NCI-H82 treated with DMSO at 0.1 percent for 48 hours (cell line): ENCODE measurements at regions not wholly inside any gene's neighbourhood (a gene's known extent, or its start where the extent isn't known, plus 50 kb on each side); places are given as distances from the start of the nearest gene placed in this dataset.

Source experiments
- DNase-seq: peaks from one replicate; lab custom pipeline; 2025; ENCODE audit not compliant: unreplicated experiment; lab: John Stamatoyannopoulos, UW

DNA sequence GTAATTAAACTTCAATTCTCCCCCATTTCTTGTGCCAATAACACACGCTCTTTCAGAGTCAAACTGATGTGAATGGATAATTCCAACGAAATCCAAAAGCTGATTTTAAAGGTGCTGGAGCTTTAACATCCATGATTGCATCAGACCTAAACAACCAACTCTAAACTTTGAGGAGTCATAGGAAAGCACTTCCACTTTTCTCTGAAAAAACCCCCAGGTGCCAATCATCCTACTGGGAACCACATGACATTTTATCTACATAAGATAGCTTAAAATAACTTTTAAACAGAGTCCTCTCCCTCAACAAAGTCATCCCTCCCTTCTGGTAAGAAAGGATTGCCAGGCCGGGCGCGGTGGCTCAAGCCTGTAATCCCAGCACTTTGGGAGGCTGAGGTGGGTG is 167.7 kb upstream of the PDE10A start:
- DNase-seq, result no peak

DNA sequence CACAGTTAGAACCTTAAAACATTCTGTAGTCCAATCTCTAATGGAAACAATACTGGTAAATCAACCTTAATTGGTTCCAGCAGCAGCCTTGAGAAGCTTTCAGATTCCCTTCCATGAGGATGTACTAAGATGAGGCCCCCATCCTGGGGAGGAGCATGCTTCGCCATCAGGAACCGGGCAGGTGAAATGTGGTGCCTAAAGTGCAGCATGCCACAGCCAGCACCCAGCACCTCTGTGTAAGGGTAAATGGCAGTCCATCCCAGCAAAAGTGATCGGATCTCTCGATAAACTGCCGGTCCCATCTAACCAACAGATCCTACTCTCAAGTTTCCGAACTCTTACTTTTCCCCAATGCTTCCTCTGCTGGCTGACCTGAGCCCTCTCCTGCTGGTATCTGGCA is 166.3 kb upstream of the PDE10A start:
- DNase-seq, result no peak

DNA sequence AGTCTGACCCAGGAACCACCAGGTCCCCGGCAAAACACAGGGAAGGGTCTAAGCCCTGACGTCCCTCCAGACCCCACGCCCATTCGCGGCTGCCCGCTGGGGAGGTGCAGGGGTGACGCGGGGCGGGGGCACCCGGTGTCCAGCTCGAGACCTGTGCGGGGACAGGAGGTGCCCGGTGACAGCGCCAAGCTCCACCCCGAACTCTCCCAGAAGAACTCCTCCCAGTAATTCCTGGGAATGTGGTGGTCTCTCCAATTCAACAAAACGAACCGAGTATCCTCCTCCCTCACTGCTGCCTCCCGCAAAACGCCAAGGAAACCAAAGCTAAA is 164.1 kb upstream of the PDE10A start:
- DNase-seq, result no peak

DNA sequence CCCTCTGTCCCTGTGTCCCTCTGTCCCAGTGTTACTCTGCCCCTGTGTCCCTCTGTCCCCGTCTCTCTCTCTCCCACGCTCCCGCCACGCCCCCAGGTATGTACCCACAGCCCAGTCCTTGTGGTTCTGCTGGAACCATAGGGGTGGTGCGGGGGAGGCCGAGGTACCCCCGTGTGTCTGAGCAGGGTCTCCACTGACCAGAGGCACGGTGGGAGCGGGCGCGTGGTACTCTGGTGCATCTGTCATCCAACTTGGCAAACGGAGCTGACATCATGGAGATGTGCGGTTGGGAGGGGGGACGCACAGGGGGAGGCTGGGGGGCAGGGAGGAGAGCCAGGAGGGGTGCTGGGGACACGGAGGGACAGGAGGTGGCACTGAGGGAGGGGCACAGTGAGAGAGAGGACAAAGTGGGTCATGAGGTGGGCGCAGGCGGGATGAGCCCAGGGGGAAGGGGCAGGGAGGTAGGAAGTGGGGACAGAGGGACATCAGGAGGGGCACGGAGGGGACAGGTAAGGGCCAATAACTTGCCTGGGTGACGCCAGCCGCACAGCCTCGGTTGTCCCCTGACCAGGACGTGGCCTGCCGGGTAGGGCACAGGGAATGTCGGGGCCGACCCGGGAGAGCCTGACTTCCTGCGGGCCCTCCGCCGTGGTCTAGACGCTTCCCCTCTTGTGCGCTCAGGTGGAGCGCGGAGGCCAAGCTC is 163.6 kb upstream of the PDE10A start:
- DNase-seq, result no peak

DNA sequence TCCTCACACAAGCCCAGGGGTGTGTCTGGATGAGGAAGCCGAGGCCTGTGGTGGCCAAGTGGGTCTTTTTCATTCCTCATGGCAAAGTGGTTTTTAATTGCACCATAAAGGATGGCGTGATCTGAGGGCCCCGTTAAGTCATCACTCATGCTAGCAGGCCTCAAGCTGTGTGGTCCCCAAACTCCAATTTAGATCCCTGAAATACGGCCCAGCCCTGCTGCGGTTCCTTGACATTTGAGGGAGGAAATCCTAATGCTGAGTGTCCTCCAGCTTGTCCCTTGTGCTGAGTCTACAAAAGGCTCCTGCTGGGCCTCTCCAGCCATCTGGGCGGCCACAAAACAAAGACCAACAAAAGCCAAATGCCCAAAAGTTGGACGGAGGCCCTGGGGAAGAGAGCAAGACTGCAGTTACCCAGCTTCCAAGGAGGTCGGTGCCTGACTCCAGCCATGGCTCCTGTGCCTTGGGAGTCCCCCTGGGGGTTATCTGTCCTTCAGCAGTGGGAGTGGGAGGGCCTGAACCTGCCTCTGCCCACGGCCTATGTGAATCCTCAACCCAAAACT is 162.3 kb upstream of the PDE10A start:
- no peak for DNase-seq

DNA sequence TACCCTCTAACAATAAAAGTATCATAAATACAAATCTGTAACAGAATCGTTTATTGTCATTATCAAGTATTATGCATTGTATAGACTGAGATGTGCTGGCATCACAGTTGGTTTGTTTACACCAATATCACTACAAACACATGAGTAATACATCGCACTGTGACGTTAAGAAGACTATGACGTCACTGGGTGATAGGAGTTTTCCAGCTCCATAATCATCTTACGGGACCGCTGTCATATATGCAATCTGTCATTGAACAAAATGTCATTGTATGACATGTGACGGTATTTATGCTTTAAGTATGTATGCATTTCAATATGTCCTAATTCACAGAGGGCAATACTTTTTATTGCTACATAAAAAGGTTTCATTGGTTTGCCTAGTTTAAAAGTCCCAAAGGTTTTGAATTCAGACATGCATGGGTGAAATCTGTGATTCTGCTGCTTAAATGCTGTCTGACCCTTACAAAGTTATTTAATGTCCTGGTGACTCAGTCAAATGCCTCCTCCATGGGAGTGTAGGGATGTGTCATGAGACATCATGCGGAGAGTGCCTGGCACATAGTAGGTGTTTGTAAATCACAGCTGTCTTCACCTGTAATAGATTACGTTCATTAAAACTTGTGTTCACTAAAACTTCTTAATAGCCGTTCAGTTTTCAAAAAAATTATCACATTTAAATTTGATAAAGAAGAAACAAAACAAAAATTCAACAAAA is 160.7 kb upstream of the PDE10A start:
- no peak for DNase-seq

DNA sequence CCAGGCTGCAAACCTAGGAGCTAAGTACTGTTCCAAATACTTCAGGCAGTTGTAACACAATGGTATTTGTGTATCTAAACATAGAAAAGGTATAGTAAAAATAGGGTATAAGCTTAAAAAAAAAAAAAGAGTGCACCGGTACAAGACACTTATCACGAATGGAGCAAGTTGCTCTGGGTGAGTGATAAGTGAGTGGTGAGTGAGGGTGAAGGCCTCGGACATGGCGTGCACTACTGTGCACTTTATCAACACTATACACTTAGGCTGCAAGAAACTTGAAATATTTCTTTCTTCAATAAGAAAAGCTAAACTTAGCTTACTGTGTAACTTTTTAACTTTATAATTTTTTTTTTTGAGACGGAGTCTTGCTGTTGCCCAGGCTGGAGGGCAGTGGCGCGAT is 159.5 kb upstream of the PDE10A start:
- DNase-seq, result no peak

DNA sequence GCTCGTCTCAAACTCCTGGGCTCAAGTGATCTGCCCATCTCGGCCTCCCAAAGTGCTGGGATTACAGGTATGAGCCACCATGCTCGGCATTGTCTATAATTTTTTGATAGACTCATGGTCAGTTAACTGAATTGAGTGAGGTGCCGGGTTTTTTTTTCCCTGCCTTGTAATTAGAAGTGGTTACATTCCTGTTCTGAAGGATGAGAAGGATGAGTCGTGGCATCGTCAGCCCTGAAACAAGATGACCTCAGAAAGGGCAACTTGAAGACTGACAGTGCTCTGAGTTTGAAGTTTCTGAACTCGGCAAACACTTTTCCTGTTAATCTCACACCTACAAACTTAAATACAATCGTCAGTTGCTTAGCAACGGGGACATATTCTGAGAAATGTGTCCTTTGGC is 158.7 kb upstream of the PDE10A start:
- no peak for DNase-seq

DNA sequence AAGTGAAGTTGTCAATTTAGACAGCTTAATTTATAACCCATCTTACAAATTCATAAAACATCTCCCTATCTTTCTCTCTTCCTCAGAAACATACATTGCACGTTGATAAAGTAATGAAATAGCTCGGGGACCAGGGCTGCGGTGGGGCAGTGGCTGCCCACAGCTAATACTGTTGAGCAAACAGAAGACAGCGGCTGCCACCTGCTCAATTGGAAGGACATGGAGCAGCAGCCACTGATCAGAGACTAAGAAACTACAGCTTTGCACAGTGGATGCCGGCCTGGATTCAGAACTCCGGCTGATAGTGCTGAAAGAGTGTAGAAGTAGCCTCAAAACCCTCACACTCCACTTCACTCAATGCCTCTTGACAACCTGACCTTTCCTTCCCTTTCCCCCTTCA is 157.9 kb upstream of the PDE10A start:
- DNase-seq, result no peak

DNA sequence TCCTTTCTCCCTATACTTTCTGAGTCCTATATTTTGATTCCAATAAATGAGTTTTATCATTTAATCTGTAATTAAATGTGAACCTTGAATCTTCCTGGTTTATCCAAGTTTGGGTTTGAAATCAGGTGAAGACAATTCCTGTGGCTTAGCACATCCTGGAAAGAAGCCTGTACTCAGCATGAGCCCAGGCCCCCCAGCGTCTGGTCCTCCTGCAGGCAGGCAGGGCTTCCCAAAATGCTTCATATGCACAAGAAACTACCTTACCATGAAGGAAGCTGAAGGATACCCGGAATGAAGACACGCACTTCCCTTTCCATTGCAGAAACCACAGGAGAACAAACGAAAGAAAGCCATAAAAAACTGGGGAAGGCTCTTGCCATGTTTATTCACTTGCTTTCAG is 157.4 kb upstream of the PDE10A start:
- no peak for DNase-seq

DNA sequence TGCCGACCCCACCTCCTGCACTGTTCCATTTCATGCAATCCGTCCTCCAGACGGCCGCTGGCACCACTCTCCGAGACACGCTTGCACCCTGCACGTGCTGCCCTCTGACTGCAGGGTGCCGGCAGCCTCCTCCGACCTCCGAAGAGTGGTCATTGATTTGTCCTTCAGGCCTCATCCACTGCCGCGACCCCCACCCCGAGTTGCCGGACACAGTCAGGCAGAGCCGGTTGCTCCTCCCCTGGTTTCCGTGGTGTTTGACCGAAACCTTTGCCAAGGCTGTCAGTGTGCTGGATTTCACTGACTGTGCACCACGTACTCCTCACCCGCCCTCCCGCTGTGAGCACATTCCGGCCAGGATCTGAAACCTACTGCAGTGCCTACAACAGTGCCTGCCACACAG is 156.4 kb upstream of the PDE10A start:
- no peak for DNase-seq

DNA sequence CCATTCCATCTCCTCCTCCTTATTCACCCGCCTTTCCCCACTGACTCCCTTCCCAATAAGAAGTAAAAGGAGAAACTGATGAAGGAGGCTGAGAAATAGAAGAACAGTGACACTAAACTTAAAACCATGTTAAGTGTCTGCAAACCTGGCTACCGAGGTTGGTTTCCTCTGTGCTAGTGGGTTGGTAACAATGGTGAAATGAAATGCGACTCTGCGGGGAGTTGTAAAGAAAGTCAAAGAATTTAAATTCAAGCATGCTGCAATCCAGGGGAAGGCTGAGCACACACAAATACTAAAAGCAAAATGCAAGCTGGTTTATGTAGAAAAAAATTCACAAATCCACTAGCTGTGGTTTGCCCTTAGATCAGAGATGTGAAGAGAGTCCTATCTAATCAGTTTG is 155.2 kb upstream of the PDE10A start:
- DNase-seq, result no peak

DNA sequence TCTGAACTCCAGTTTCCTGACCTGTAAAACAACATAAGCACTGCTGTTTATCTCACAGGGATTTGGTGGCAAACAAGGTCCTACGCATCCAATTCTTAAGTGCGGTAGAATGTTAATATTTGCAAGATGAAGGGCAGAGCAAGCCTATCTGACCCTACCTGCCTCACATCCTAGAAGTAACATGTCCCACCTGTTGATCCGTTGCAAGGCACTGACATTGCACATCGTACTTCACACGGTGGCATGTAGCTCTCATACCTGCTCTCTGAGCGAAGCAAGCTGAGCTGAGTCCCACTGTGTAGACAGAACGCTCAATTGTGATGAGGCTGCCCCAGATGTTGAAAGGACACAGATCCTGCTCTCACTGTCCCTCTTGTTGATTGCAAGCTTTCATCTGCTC is 154.7 kb upstream of the PDE10A start:
- no peak for DNase-seq

DNA sequence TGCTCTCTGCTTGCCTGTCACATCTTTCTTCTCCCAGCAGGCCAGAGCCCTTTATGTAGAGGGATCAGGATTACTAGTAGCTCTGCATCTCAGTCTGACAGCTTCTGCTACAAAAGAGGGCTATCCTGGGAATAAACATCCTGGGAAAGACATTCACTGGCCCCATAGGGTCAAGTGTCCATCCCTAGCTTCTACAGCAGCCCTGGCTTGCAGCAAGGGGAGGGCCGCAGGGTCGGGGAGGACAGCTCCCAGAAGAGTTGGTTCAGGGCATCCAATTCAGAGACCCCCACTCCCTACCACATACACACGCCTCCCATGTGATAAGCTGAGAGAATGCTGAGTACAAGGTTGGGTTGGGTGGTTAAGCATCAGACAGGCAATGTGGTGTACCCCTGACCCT is 154.1 kb upstream of the PDE10A start:
- DNase-seq, result no peak

DNA sequence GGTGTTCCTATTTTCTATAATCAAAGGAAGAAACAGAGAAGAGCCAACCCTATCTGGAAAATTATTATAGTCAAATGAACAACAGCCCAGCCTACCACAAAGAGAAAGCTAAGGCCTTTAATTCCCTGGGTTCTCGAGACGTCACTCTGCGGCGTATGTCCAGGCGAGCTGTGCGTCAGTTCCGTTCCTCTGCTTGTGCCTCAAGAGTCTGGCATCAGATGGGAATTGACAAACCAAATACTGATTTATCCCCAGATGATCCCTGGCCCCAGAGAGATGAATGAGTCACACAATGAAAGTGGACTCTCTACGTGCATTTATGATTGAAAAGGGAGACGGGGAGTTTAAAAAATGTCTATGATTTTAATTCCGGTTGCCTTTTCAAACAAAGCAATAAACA is 151.6 kb upstream of the PDE10A start:
- no peak for DNase-seq

DNA sequence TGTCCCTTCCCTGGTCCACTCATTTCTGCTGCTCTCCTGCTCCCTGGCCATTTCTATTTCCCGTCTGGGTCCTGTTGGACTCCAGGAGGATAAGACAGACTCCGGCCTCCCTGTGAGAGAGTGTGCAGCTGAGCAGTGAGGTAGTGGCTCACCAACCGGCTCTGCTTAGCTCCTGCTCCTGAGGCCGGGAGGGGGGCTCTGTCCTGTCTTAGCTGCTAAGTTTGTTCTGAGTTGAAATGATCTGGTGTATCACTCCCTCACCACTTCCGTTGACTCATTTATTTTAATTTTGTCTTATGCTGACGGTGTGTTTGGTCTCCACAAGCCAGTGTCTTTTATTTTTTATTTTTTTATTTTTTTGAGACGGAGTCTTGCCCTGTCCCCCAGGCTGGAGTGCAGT is 148.5 kb upstream of the PDE10A start:
- no peak for DNase-seq

DNA sequence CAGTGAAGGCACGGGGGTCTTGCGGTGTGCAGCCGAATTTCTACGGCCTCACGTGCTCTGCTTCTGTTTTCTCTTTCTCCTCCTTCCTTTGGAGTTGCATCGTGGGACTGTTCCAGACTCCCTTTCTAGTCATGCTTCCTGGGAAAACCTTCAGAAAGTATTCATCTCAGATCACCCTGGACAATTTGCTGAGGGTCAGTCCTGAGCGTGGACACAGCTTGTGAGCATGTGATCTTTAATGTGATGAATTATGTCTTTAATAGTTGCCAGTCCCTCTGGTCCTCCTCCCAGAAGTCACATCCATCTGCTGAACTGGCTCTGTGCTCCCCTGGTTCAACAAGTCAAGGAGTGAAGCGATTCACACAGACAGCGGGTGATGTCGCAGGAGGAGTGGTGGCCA is 145.0 kb upstream of the PDE10A start:
- no peak for DNase-seq

DNA sequence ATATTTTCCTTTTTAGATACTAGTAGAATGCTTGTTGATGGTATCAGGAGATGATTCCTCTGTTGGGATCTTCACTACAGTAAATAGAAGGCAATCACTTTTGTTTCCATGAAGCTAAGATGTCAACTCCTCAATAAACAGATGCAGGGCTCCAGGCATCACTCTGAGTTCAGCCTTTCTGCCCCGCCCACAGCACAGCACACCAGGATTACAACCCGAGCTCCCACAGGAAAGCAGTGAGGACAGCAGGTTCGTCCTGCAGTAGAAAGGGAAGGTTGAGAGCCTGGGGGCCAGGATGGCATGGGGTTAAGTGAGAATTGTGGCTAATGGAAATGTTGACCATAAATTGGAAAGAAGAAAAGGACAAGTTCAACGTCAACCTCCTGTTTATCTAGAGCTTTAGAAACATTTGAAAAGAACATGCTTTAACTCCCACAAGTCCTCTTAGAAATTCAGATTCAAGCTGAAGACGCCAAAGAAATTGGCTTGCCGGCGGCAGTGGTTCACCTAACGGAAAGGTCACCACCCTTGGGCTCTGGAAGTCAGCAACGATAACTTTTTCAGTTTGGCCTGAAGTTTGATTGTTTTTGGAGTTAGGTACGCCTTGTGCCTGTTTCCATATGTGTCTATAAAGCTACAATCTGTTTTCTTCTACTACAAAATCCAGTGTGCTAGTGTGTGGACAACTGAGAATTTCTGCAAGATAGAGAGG is 144.4 kb upstream of the PDE10A start:
- no peak for DNase-seq

DNA sequence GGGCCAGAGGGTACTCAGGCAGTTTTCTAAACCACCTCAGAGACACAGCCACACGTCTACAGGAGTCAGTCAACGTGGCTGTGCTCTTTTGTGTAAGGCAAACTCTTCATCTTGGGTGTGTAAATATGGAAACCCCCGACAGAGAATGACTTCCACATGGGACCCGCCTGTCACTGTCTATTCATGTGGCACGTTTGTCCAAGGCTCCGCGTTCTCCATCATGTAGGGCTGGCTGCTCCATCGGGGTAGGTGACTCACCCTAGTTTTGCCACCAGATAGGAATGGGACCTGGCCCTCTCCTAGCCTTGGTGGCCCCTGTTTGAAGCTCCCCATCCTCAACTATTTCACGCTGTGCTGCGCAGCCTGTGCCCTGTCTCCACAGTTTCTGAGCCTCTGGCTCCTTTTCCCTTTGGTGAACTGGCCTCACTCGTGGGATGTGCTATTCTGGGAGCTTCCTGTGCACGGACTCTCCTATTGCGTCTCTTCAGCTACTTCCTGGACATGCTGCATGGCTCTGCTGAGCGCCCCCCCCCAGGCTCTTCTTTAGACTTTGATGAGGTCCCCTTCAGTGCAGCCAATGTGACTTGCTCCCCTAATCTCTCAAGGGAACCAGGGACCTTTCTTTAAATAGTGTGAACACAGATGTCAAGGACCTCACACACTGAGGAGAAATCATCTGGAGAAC is 143.2 kb upstream of the PDE10A start:
- DNase-seq, result no peak

DNA sequence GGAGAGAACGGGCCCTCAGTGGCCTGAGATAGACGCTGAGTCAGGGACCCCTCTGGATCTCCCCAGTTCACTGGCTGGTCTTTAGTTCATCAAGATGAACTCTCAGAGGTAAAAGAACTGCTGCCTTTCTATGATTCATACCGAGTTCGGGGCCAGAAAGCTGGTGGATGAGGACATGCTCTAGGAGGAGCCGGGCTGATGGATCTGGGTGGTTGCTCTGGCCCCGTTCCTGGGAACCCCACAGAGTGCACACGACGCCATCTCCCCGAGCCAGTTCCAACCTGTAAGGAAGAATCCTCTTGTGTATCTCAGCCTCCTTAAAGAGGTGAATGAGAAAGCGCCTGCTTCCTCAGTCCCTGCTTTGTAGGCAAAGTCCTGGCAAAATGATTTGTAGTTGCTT is 142.6 kb upstream of the PDE10A start:
- DNase-seq, result no peak

DNA sequence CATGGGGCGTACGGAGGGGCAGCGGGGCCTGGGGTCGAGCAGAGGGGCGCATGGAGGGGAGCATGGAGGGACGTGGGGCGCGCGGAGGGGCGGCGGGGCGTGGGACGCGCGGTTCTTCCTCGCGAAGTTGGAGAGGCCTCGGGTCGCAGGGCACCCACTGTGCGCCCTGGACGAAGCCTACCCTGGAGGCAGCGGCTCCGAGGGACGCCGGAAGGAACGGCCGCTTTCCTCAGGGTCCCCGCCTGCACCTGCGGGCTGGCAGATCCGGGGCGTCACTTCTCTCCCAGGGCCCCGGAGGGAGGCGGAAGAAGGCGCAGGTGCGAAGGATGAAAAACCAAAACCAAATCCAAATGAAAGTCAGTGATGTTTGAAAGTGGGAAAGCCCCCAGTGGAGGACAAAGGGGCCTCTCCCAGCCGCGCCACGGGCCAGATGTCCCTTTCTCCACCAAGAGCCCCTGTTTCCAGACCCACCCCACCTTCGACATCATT is 142.1 kb upstream of the PDE10A start:
- DNase-seq, result no peak
